T follicular helper cell (primary cell): ENCODE measurements at regions not wholly inside any gene's neighbourhood (a gene's known extent, or its start where the extent isn't known, plus 50 kb on each side); places are given as distances from the start of the nearest gene placed in this dataset.
"Not testable (repeated sequence)": the region's sequence is repeated elsewhere in the genome, so short reads cannot be mapped to it uniquely, and the experiment has no call there.

ENCODE experiments used
- DNase-seq: peaks from one replicate; pipeline ENCODE4 v3.0.0-alpha.2; 2020; ENCODE audit warnings: low read depth

- no peak for DNase-seq
These were observed 253.1 kb downstream of the OLFM4 start for GRCh38 chr13:53281677-53282076.

DNA sequence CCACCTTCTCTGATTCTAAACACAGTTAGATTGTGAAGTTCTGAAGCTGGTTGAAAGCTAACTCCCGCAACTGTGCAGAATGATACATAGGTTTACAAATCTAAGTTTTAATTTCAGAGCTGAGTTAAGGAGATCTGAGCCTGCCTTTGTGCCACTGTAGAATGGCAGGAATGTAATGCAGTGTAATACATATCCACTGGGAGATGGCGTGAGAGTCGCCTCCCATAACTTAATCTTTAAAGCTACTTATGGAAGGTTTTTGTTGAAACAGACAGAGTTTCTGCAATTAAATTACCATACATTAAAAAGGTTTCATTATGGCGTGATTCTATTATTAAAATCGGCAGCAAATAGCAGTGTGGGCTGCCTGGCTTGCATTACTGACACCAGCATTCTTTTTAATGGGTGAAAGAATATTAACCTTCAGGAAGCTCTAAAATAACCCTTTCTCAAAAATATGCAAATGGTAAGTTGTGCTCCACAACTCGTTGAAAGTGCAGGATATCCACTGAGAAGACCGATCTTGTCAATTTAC lies 257.4 kb downstream of the OLFM4 start:
- DNase-seq: no peak

- DNase-seq: no peak
These were observed 269.8 kb downstream of the OLFM4 start for GRCh38 chr13:53298396-53298795.

DNA sequence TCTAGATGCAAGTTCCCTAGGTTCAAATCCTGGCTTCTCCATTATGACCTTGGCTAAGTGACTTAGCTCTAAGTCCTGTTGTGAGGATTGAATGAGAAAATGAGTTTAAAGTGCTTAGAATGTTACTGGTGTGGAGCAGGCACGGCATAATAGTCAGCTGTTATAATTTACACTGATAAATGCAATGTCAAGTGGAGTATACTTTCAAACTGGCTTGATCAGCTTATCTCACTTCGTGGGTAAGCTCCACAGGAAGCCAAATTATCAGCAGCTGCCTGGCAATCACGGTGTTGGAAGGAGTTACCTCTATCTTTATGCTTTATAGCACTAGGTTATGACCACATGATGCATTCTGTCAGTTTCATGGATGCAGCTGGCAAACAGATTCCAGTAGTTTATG lies 272.8 kb downstream of the OLFM4 start:
- DNase-seq: no peak

DNA sequence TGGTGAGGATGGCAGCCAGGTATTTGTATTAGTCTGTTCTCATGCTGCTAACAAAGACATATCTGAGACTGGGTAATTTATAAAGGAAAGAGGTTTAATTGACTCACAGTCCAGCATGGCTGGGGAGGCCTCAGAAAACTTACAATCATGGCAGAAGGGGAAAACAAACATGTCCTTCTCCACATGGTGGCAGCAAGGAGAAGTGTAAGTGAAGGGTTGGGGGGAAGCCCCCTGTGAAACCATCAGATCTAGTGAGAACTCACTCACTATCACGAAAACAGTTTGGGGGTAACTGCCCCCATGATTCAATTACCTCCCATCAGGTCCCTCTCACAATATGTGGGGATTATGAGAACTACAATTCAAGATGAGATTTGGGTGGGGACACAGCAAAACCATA lies 276.8 kb downstream of the OLFM4 start:
- not testable (repeated sequence) for DNase-seq

- DNase-seq: no peak
These were observed 282.2 kb downstream of the OLFM4 start for GRCh38 chr13:53310786-53311185.

DNA sequence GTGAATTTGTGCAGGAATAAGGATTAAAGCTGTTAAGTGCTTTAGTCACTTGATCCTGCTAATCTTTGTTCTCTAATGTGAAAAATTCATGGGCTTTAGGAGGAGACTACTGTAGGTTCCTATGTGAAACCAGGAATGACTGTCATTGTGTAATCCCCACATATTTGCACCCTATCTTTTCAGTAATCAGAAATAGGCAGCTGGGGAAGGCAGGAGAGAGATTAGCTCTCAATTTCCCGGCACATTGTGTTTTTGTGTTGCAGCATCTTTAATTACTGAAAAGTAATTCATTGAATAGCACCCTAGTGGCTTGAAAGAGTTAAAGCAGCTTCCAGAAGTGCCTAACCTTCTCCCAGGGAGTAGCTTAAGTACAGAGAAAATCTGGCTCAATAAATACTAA lies 282.9 kb downstream of the OLFM4 start:
- no peak for DNase-seq

GRCh38 chr13:53321296-53321801 lies 292.7 kb downstream of the OLFM4 start:
- no peak for DNase-seq

GRCh38 chr13:53324656-53325055 lies 296.0 kb downstream of the OLFM4 start:
- no peak for DNase-seq

DNA sequence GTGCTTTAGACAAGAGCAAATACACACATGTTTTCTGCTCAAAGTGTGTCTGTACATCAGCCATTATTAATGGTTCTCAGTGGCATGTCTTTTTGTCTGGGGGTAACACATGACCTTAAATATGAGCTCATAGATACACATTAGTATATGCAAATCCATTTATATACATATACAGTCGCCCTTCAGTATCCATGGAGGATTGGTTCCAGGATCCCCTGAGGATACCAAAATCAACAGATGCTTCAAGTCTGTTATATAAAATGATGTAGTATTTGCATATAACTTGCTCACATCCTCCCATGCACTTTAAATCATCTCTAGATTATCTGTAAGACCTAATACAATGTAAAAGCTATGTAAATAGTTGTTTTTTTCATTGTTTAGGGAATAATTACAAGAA lies 298.1 kb downstream of the OLFM4 start:
- DNase-seq: no peak

DNA sequence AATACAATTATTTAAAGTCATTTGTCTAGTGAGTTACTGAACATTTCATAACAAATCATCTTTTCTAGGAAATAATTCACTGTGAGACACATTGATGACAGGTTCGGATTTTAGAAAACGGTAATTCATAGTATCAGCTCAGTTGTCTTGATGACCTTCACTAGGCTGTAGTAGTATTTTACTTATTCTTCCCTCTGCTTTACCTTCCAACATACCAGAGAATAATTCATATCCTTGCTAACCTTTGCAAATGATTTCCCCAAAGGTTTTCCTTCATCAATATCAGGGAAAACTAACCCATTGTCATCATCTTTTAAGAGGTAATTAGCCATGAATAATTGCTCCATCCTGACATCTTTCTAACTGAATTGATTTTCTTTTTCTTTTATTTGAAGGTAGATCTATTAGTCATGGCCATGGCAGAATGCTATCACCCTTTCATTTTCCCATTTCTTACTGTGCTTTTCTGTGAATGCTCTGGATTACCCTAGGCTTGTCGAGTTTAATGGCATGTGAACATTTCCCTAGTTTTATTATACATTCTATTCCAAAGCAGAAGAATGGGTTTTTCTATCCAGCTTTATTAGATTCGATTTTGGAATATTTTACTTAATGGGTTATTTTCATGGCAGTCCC lies 299.2 kb downstream of the OLFM4 start:
- DNase-seq: no peak

GRCh38 chr13:53336441-53337160 lies 308.0 kb downstream of the OLFM4 start:
- no peak for DNase-seq

DNA sequence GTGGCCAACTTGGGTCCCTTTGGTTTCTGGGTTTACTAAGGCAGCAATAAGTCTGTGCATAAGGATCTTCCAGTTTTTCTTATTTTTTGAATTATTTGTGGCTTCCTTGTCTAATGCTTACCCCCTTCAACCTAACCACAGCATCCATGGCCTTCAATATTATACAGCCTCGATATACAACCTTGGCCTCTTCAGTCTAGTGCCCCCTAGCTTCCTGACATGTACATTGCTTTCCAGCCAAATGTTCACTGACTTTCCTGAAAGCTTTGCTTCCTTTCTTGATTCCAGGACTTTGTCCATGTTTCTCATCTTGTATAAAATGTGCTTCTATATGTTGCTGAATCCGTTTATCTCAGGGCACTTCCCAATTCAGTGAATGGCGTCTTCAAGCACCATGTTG lies 310.1 kb downstream of the OLFM4 start:
- no peak for DNase-seq

DNA sequence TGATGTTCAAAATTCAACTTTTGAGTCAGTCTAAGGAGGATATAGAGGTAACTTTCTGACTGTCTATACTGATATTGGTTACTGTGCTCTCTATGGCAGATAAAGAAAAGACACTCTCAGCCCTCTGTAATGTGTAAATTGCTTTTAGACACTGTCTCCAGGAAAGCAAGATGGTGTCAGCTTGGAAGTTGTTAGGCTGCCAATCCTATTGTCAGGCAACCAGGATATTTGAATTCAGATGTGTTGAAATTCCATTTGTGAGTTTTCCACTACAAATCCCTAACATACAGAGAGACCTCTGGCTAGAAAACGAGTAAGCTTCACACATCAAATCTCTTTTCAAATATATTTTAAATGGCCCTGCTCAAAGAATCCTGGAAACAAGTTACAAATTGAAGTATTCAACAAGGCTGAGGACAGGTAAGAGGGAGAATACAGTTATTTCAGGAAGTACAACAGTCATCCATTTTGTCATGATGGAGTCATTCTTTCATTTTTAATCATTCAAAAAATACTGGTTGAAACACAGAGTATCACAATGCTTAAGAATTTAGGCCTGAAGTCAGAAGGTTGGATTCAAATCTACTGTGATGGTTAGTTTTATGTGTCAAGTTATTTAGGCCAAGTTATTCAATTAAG lies 312.0 kb downstream of the OLFM4 start:
- no peak for DNase-seq

DNA sequence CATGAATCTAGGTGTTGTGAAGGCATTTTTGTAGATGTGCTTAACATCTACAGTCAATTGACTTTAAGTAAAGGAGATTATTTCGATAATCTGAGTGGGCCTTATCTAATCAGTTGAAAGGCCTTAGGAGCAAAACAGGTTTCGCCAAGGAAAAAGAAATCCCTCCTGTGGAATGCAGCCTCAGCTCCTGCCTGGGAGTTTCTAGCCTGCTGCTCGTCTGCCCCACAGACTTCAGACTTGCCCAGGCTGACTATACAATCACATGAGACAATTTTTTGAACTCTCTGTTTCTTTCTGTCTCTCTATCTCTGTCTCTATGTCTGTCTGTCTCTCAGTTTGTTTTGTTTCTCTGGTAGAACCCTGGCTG lies 312.5 kb downstream of the OLFM4 start:
- DNase-seq: no peak

DNA sequence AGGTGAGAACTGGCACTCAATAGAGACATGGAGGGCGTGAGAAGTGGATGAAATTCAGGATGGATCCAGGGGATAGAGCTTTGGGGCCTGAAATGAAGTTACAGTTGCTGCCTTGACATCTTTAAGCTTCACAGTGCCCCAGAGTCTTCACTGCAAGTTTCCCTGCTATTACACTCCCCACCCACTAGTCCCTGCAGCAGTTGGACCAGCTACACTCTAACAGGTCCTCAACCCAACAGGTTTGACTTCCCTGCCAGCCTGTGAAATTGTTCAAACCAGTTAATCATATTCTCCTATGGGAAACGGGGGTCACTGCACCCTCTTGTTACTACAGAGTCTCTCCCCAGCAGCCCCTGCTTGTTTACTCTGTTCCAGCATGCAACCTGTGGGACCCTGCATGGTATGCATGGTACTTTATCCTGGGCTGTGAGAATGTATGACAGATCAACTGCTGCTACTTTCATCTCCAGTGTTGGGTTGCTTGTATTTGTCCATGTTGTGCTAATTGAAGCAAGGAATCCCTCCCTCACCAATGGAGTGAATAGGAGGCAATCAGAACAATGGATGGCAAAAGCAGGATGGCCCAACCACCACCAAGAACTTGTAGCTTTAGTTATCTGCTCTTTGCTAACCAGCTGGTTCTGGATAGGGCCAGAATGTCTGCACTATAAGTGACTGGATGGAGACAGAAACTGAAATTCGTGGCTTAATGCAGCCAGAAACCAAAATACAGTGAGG lies 314.2 kb downstream of the OLFM4 start:
- DNase-seq: no peak

- no peak for DNase-seq
These were observed 314.7 kb downstream of the OLFM4 start for GRCh38 chr13:53343361-53343744.

DNA sequence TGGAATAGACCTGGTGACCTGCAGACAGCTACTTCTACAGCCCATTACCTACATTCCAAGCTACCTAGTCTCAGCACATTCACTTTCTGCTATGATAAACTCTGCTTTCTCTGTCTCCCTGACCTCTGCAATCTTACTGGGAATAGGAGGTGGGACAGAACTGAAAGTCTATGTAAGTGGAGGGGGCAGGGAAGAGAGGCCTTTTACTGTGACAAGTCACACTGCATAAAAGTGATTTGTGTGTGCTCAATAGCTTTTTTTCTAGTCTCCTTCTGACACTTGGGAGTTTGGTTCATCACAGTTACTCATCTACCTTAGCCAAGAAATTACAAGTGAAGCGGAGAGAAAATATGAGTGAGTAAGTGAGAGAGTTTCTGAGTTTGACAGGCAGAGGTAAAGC lies 322.4 kb downstream of the OLFM4 start:
- no peak for DNase-seq

- DNase-seq: no peak
These were observed 329.0 kb downstream of the OLFM4 start for GRCh38 chr13:53357582-53357981.

GRCh38 chr13:53368948-53369347 lies 340.3 kb downstream of the OLFM4 start:
- DNase-seq: no peak

DNA sequence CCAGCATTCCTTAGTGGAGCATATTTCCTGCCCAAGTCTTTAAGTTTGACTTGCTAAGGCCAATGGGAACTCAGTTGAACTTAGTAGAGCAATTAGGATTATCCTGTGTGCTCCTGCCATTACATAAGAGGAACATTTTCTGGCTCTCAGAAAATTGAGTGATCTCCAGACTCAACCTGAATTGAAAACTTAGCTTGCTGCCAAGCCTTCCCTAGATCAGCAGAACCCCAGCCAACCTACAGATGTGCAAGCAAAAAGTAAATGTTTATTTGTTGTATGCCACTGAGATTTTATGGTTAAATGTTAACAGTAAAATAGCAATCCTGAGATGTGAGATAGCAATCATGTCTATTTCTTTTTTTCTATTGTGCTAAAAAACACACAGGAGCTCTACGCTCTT lies 350.9 kb downstream of the OLFM4 start:
- no peak for DNase-seq

- DNase-seq: no peak
These were observed 353.4 kb downstream of the OLFM4 start for GRCh38 chr13:53382008-53382407.
